SK-N-SH (cell line): ENCODE measurements at regions not wholly inside any gene's neighbourhood (a gene's known extent, or its start where the extent isn't known, plus 50 kb on each side); places are given as distances from the start of the nearest gene placed in this dataset.

Experiments
- CTCF ChIA-PET: fragments of 300-600, 350-600 bp; formaldehyde crosslinking; extraction: SDS; loops from one replicate; lab custom pipeline; 2021; lab: Yijun Ruan, JAX
- POLR2A ChIA-PET: fragments of 350-600 bp; sonication (Branson Sonifier 250); formaldehyde crosslinking; extraction: SDS; loops from one replicate; lab custom pipeline; 2020; ENCODE audit warnings: antibody characterized with exemption, inconsistent platforms; lab: Yijun Ruan, JAX
- DNase-seq: peaks from one replicate; pipeline ENCODE4 v3.0.0; 2012
- H2AFZ ChIP-seq: fragments of 200-600 bp; sonication (generic); 2 replicates; pipeline ENCODE4 v1.8.1; 2016; ENCODE audit warnings: antibody characterized with exemption, mild to moderate bottlenecking, low read depth
- H3F3A ChIP-seq: fragments of 200-600 bp; sonication (generic); replicated peaks from 2 replicates; pipeline ENCODE3; 2016; ENCODE audit warnings: antibody characterized with exemption, mild to moderate bottlenecking; ENCODE audit not compliant: insufficient read depth
- H3K27ac ChIP-seq, 2 experiments: fragments of 200-500 bp in 1 of 2; fragments of 200-600 bp in 1 of 2; sonication (Bioruptor generic) in 1 of 2; sonication (generic), shearing (Covaris generic) in 1 of 2; 2 replicates each; pipeline versions ENCODE4 v1.5.1 to v1.6.1; 2014 to 2016; ENCODE audit warnings: low read depth in 2 of 2, inconsistent platforms in 1 of 2, low read length in 1 of 2, mild to moderate bottlenecking in 1 of 2, mixed read lengths in 1 of 2
- H3K27me3 ChIP-seq: fragments of 200-600 bp; sonication (generic), shearing (Covaris generic); 2 replicates; pipeline ENCODE4 v1.6.1; 2016; ENCODE audit warnings: mixed run types; ENCODE audit not compliant: insufficient read depth
- H3K36me3 ChIP-seq, 2 experiments: fragments of 200-500 bp in 1 of 2; fragments of 200-600 bp in 1 of 2; sonication (Bioruptor generic) in 1 of 2; sonication (generic) in 1 of 2; replicated peaks in 1 of 2; 2 replicates each; pipeline versions ENCODE3 to v1.5.1; 2014 to 2016; ENCODE audit warnings: low read length in 1 of 2, mild to moderate bottlenecking in 1 of 2; ENCODE audit not compliant: insufficient read depth in 2 of 2, control insufficient read depth in 1 of 2
- H3K4me1 ChIP-seq, 2 experiments: fragments of 200-500 bp in 1 of 2; fragments of 200-600 bp in 1 of 2; sonication (Bioruptor generic) in 1 of 2; sonication (generic), shearing (Covaris generic) in 1 of 2; 2 replicates each; pipeline versions ENCODE4 v1.5.1 to v1.6.1; 2014 to 2016; ENCODE audit warnings: low read depth in 1 of 2, low read length in 1 of 2, mixed run types in 1 of 2; ENCODE audit not compliant: insufficient read depth in 2 of 2, control insufficient read depth in 1 of 2
- H3K4me2 ChIP-seq: fragments of 200-600 bp; sonication (generic), shearing (Covaris generic); 2 replicates; pipeline ENCODE4 v1.6.1; 2017; ENCODE audit warnings: mixed run types
- H3K4me3 ChIP-seq, 2 experiments: fragments of 200-500 bp in 1 of 2; fragments of 200-600 bp in 1 of 2; sonication (Bioruptor generic) in 1 of 2; sonication (generic), shearing (Covaris generic) in 1 of 2; 2 replicates each; pipeline versions ENCODE4 v1.5.1 to v1.8.1; 2014 to 2016; ENCODE audit warnings: low read depth in 2 of 2, inconsistent platforms in 1 of 2, low read length in 1 of 2, mild to moderate bottlenecking in 1 of 2, mixed read lengths in 1 of 2, moderate library complexity in 1 of 2
- H3K79me2 ChIP-seq: fragments of 200-600 bp; sonication (generic); 2 replicates; pipeline ENCODE4 v1.8.1; 2017; ENCODE audit warnings: mild to moderate bottlenecking; ENCODE audit not compliant: insufficient read depth
- H3K9ac ChIP-seq: fragments of 200-600 bp; sonication (generic); 2 replicates; pipeline ENCODE4 v1.6.1; 2017; ENCODE audit warnings: mixed run types
- H3K9me2 ChIP-seq: fragments of 200-600 bp; sonication (generic); 2 replicates; pipeline ENCODE4 v1.6.1; 2017; ENCODE audit warnings: mixed run types
- H3K9me3 ChIP-seq: fragments of 200-600 bp; sonication (generic); 2 replicates; pipeline ENCODE4 v1.6.1; 2017; ENCODE audit warnings: mixed run types, mild to moderate bottlenecking, moderate library complexity
- H4K20me1 ChIP-seq: fragments of 200-600 bp; sonication (generic); 2 replicates; pipeline ENCODE4 v1.6.1; 2017; ENCODE audit warnings: mild to moderate bottlenecking, mixed run types; ENCODE audit not compliant: insufficient read depth
- CHD2 ChIP-seq: fragments of 150-350 bp; IDR thresholded peaks from 2 replicates; pipeline ENCODE4 v1.6.1; 2018; ENCODE audit warnings: low read length; ENCODE audit not compliant: partially characterized antibody
- CTCF ChIP-seq: fragments of 200-600 bp; sonication (generic); IDR thresholded peaks from 2 replicates; pipeline ENCODE4 v1.6.1; 2017; ENCODE audit warnings: antibody characterized with exemption, mild to moderate bottlenecking, moderate library complexity
- EP300 ChIP-seq, 2 experiments: IDR thresholded peaks; 2 replicates each; pipeline versions ENCODE4 v1.4.0 to v1.6.1; 2012; ENCODE audit warnings: borderline replicate concordance in 1 of 2, low read depth in 1 of 2, low read length in 1 of 2
- EZH2phosphoT487 ChIP-seq: fragments of 200-600 bp; sonication (generic); IDR thresholded peaks from 2 replicates; pipeline ENCODE4 v1.6.1; 2017; ENCODE audit warnings: low read depth, mixed run types, mild to moderate bottlenecking, antibody characterized with exemption, moderate library complexity, borderline replicate concordance
- FOXJ3 ChIP-seq: sonication (generic); formaldehyde crosslinking; IDR thresholded peaks from 2 replicates; pipeline ENCODE4 v1.5.1; 2020; ENCODE audit warnings: mild to moderate bottlenecking, missing genetic modification reagents
- GATA2 ChIP-seq: sonication (generic); formaldehyde crosslinking; IDR thresholded peaks from 2 replicates; pipeline ENCODE4 v1.5.0; 2020; ENCODE audit warnings: mild to moderate bottlenecking, missing genetic modification reagents
- IRF3 ChIP-seq: fragments of 150-350 bp; IDR thresholded peaks from 2 replicates; pipeline ENCODE4 v1.6.1; 2016; ENCODE audit warnings: mild to moderate bottlenecking, low read depth, low read length
- MEF2A ChIP-seq: IDR thresholded peaks from 2 replicates; pipeline ENCODE4 v1.4.0; 2012; ENCODE audit warnings: low read depth, borderline replicate concordance
- MXI1 ChIP-seq: IDR thresholded peaks from 2 replicates; pipeline ENCODE4 v1.6.1; 2012; ENCODE audit warnings: mild to moderate bottlenecking, low read depth, low read length, improper control_type of control experiment
- NFIC ChIP-seq: IDR thresholded peaks from 2 replicates; pipeline ENCODE4 v1.4.0; 2012; ENCODE audit warnings: borderline replicate concordance
- NRF1 ChIP-seq: IDR thresholded peaks from 2 replicates; pipeline ENCODE4 v1.6.1; 2012; ENCODE audit warnings: low read depth, mild to moderate bottlenecking, low read length
- RAD21 ChIP-seq: IDR thresholded peaks from 2 replicates; pipeline ENCODE4 v1.6.1; 2012; ENCODE audit warnings: mild to moderate bottlenecking, low read length
- REST ChIP-seq: IDR thresholded peaks from 2 replicates; pipeline ENCODE4 v1.6.1; 2012; ENCODE audit warnings: mild to moderate bottlenecking, low read depth, low read length, moderate library complexity
- RXRA ChIP-seq: IDR thresholded peaks from 2 replicates; pipeline ENCODE4 v1.4.0; 2012; ENCODE audit warnings: low read depth, mild to moderate bottlenecking, borderline replicate concordance
- SIN3A ChIP-seq: IDR thresholded peaks from 2 replicates; pipeline ENCODE4 v1.6.1; 2012; ENCODE audit warnings: low read depth, mild to moderate bottlenecking, low read length, moderate library complexity, borderline replicate concordance
- SMC3 ChIP-seq: IDR thresholded peaks from 2 replicates; pipeline ENCODE4 v1.6.1; 2012; ENCODE audit warnings: low read depth, low read length, improper control_type of control experiment
- TAF1 ChIP-seq: IDR thresholded peaks from 2 replicates; pipeline ENCODE4 v1.6.1; 2012; ENCODE audit warnings: low read depth, mild to moderate bottlenecking, low read length, moderate library complexity, borderline replicate concordance
- TEAD4 ChIP-seq: IDR thresholded peaks from 2 replicates; pipeline ENCODE4 v1.4.0; 2012; ENCODE audit warnings: mild to moderate bottlenecking, borderline replicate concordance; ENCODE audit not compliant: insufficient read depth
- USF1 ChIP-seq: IDR thresholded peaks from 2 replicates; pipeline ENCODE4 v1.4.0; 2012; ENCODE audit warnings: low read depth, borderline replicate concordance
- USF2 ChIP-seq: fragments of 150-350 bp; IDR thresholded peaks from 2 replicates; pipeline ENCODE4 v1.6.1; 2017; ENCODE audit warnings: antibody characterized with exemption, low read length, low read depth, borderline replicate concordance
- YY1 ChIP-seq: IDR thresholded peaks from 2 replicates; pipeline ENCODE4 v1.4.0; 2012; ENCODE audit warnings: low read depth, mild to moderate bottlenecking
- WGBS: methylation state at CpG from one replicate; pipeline ENCODE4 v1.1.6; 2017; ENCODE audit warnings: low lambda C conversion rate; 5-methylcytosine and 5-hydroxymethylcytosine counted together

- TF ChIP-seq RXRA (no peak), SMC3 (no peak), GATA2 (no peak), MXI1 (no peak)
Measured at GRCh38 chr2:12063210-12063609, 316.8 kb downstream of the LPIN1 start (continued).

GRCh38 chr2:12064153-12064552, 317.7 kb downstream of the LPIN1 start:
- H3K4me3 ChIP-seq, result no peak overlapping the region
- H3K27ac ChIP-seq, result no peak overlapping the region
- no peaks in the 10 kb centered on the region for H4K20me1 ChIP-seq
- no peaks in the 10 kb centered on the region for H3K9me3 ChIP-seq
- no peak overlapping the region for H3K9ac ChIP-seq
- POLR2A ChIA-PET, result no interaction called here
- H3F3A ChIP-seq, result no peaks in the 10 kb centered on the region
- no peak overlapping the region for H3K4me2 ChIP-seq
- no peaks in the 10 kb centered on the region for H3K36me3 ChIP-seq
- no peaks in the 10 kb centered on the region for H3K9me2 ChIP-seq
- H3K4me1 ChIP-seq, result peaks cover 0 to 16% of the 10 kb centered on the region in 2 experiments; a peak in 3 of 4 replicates
- TF ChIP-seq TAF1 (no peak), USF1 (no peak), NFIC (no peak), MEF2A (no peak), YY1 (no peak), TEAD4 (no peak), FOXJ3 (no peak), EP300 (IDR thresholded peaks at IDR 0.05; ENCODE audit: borderline replicate concordance in 1 of 2, low read depth in 1 of 2, low read length in 1 of 2) (no peak), CHD2 (no peak), REST (no peak), NRF1 (no peak), IRF3 (no peak), MXI1 (no peak), EZH2phosphoT487 (no peak), RAD21 (no peak), RXRA (no peak), SIN3A (no peak), CTCF (no peak), USF2 (no peak)
- TF ChIP-seq, all 33 proteins: peak for 0
- DNase-seq, result no peak
- Histone ChIP-seq H2AFZ (no peak overlapping the region), H3K79me2 (no peaks in the 10 kb centered on the region), H3K27me3 (no peaks in the 10 kb centered on the region)
- WGBS, result 78% methylated on average over 5 of the region's 5 CpGs
- CTCF ChIA-PET, result interaction anchor here (1.3 to 1.5 kb wide), 2 partner anchors 16 to 23 kb away, joined by 3 read pairs; no protein-coding TSS in a partner anchor
